ENCODE measurements at regions not wholly inside any gene's neighbourhood (a gene's known extent, or its start where the extent isn't known, plus 50 kb on each side); places are given as distances from the start of the nearest gene placed in this dataset.

DNA sequence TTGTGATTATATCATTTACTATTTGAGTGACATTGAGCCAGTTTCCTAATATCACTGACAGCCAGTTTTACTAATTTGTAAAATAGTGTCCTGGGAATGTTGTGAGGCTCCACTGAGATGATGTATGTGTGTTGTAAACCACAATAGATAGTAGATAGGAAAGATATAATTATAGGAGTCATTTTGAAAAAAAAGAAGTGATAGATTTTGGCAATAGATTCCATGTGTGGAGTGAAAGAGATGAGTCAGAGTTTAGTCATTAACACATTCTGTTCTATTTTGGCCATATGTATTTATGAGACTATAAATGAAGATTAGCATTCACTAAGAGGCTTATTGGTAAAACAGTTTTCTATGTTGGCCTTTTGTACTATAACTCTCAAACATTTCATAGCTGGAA lies 388.2 kb downstream of the FAM170A start:
- no peaks in the 10 kb centered on the region for H3K36me3 ChIP-seq (replicated peaks in 1 of 2)
- intact Hi-C loops (cut with DNase I), result no loop called here

GRCh38 chr5:120035181-120035580 lies 405.8 kb downstream of the FAM170A start:
- TF ChIP-seq CTCF (IDR thresholded peaks at IDR 0.05) (no peak), POLR2A (IDR thresholded peaks at IDR 0.05) (no peak)
- H3K4me3 ChIP-seq, result no peak overlapping the region
- intact Hi-C loops (cut with DNase I), result no loop called here
- no peak overlapping the region for H3K27ac ChIP-seq
- no peaks in the 10 kb centered on the region for H3K9me3 ChIP-seq (replicated peaks in 1 of 3)
- no peaks in the 10 kb centered on the region for H3K27me3 ChIP-seq
- no peaks in the 10 kb centered on the region for H3K36me3 ChIP-seq (replicated peaks in 1 of 2)
- no peak for DNase-seq
- no peaks in the 10 kb centered on the region for H3K4me1 ChIP-seq (replicated peaks in 1 of 2)

More for the DNA sequence above, 388.2 kb downstream of the FAM170A start:
- H3K27me3 ChIP-seq, result no peaks in the 10 kb centered on the region
- DNase-seq, result no peak
- H3K9me3 ChIP-seq (replicated peaks in 1 of 3), result no peaks in the 10 kb centered on the region
- no peaks in the 10 kb centered on the region for H3K4me1 ChIP-seq (replicated peaks in 1 of 2)
- H3K4me3 ChIP-seq, result no peak overlapping the region
- no peak overlapping the region for H3K27ac ChIP-seq
- TF ChIP-seq CTCF (IDR thresholded peaks at IDR 0.05) (no peak), POLR2A (IDR thresholded peaks at IDR 0.05) (no peak)

DNA sequence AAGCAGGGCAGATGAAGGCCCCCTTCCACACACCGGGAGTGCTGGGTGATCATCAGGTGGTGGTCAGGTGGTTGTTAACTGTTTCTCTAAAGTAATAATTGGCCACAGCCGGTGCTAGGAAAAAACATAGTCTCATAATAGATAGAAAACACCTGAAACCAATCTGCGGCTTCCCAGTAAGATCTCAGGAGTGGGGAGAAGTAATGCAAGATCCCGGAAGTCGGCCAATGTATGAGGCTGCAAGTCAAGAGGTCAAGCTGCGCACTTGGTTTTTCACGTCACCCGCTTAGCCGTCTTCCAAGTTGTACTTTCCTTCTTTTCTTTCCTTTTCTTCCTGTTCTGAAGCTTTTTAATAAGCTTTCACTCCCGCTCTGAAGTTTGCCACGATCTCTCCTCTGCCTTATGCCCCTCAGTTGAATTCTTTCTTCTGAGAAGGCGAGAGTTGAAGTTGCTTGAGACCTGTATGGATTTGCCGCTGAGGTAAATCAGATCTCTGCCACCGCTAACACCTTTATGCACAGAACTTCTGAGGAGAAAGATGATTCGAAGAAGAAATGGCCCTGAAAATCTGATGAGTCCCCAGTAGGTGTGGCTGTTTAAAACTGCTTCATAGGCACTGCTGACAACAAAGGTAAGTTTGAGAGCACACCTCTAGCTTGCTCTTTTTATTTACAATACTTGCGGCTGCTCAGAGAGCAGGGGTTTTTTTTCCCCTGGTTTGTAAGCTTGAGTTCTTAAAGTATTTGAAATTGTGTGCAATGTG lies 406.6 kb downstream of the FAM170A start:
- 86 to 90% (median 88%) methylated on average over 16 of the region's 16 CpGs for WGBS, 4 donors
- DNase-seq, result no peak
- no peaks in the 10 kb centered on the region for H3K27me3 ChIP-seq
- TF ChIP-seq CTCF (IDR thresholded peaks at IDR 0.05) (no peak), POLR2A (IDR thresholded peaks at IDR 0.05) (no peak)
- intact Hi-C loops (cut with DNase I), result no loop called here
- H3K27ac ChIP-seq, result no peak overlapping the region
- H3K4me3 ChIP-seq, result no peak overlapping the region
- no peaks in the 10 kb centered on the region for H3K36me3 ChIP-seq (replicated peaks in 1 of 2)
- no peaks in the 10 kb centered on the region for H3K4me1 ChIP-seq (replicated peaks in 1 of 2)
- H3K9me3 ChIP-seq (replicated peaks in 1 of 3), result no peaks in the 10 kb centered on the region

DNA sequence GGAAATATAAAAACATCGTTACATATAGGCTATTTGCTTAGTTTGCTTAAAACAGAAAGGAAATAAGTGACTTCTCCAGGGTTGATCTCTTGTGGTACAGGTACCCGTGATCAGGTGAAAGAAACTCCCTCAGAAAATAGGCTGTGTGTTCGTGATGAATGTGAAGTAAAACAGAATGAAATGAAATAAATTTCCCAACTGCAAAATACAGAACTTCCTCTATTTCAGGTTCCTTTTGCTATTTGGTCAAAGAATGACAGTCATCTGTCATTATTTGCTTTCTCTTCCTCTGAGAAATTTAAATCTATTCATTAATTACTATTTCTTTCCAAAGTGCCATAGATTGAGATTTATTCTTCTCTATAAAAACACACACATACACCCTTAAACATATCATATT lies 408.1 kb downstream of the FAM170A start:
- intact Hi-C loops (cut with DNase I), result no loop called here
- Histone ChIP-seq H3K4me3 (no peak overlapping the region), H3K27ac (no peak overlapping the region), H3K36me3 (replicated peaks in 1 of 2) (no peaks in the 10 kb centered on the region), H3K9me3 (replicated peaks in 1 of 3) (no peaks in the 10 kb centered on the region), H3K27me3 (no peaks in the 10 kb centered on the region), H3K4me1 (replicated peaks in 1 of 2) (no peaks in the 10 kb centered on the region)
- no peak for DNase-seq
- TF ChIP-seq CTCF (IDR thresholded peaks at IDR 0.05) (no peak), POLR2A (IDR thresholded peaks at IDR 0.05) (no peak)
- 53 to 64% (median 57%) methylated on average over 3 of the region's 3 CpGs for WGBS, 4 donors
